ENCODE measurements at regions not wholly inside any gene's neighbourhood (a gene's known extent, or its start where the extent isn't known, plus 50 kb on each side); places are given as distances from the start of the nearest gene placed in this dataset.
"Not testable (repeated sequence)": the region's sequence is repeated elsewhere in the genome, so short reads cannot be mapped to it uniquely, and the experiment has no call there.

- TF ChIP-seq EZH2 (IDR thresholded peaks at IDR 0.05; ENCODE audit: insufficient read depth, low read length): no peak
- no peaks in the 10 kb centered on the region for H3K36me3 ChIP-seq (ENCODE audit: insufficient read depth, low read length)
- no peak overlapping the region for H3K9ac ChIP-seq (ENCODE audit: low read length)
- Mint-ChIP-seq H3K4me3 (ENCODE audit: unreplicated experiment) (no peak overlapping the region), H3K9me3 (ENCODE audit: unreplicated experiment) (no peaks in the 10 kb centered on the region), H3K36me3 (ENCODE audit: low read depth, unreplicated experiment) (no peaks in the 10 kb centered on the region), H3K27me3 (ENCODE audit: low read depth, unreplicated experiment) (no peaks in the 10 kb centered on the region), H3K4me1 (ENCODE audit: low read depth, unreplicated experiment) (no peaks in the 10 kb centered on the region), H3K27ac (ENCODE audit: unreplicated experiment) (no peak overlapping the region)
- FAIRE-seq (no peak), DNase-seq (ENCODE audit: low read depth) (no peak)
- H3K4me1 ChIP-seq (ENCODE audit: insufficient read depth, low read length): no peaks in the 10 kb centered on the region
- H3K27me3 ChIP-seq (ENCODE audit: insufficient read depth, low read length): no peaks in the 10 kb centered on the region
- H4K20me1 ChIP-seq (ENCODE audit: insufficient read depth, low read length): no peaks in the 10 kb centered on the region
- H3K4me2 ChIP-seq (ENCODE audit: low read length): no peak overlapping the region
- no peak overlapping the region for H3K4me3 ChIP-seq (ENCODE audit: insufficient read depth, low read depth, low read length)
- no peaks in the 10 kb centered on the region for H3K79me2 ChIP-seq (ENCODE audit: insufficient read depth, low read length)
- no peak overlapping the region for H2AFZ ChIP-seq (ENCODE audit: low read depth, low read length)
- H3K27ac ChIP-seq (ENCODE audit: low read depth, low read length): no peak overlapping the region
- H3K9me3 ChIP-seq (ENCODE audit: insufficient read depth, low read depth, low read length): no peaks in the 10 kb centered on the region
Observed at GRCh38 chr4:71882113-71882841, 98.4 kb upstream of the GC start.

GRCh38 chr4:71900366-71900765 is 116.5 kb upstream of the GC start:
- H3K27ac Mint-ChIP-seq (ENCODE audit: unreplicated experiment); H3K4me3 ChIP-seq (ENCODE audit: insufficient read depth, low read depth, low read length); H3K27me3 Mint-ChIP-seq (ENCODE audit: low read depth, unreplicated experiment); H3K36me3 ChIP-seq (ENCODE audit: insufficient read depth, low read length); FAIRE-seq; DNase-seq (ENCODE audit: low read depth); H3K4me2 ChIP-seq (ENCODE audit: low read length); H4K20me1 ChIP-seq (ENCODE audit: insufficient read depth, low read length); H3K9me3 Mint-ChIP-seq (ENCODE audit: unreplicated experiment); H3K9me3 ChIP-seq (ENCODE audit: insufficient read depth, low read depth, low read length); H3K36me3 Mint-ChIP-seq (ENCODE audit: low read depth, unreplicated experiment); H3K79me2 ChIP-seq (ENCODE audit: insufficient read depth, low read length); H3K27me3 ChIP-seq (ENCODE audit: insufficient read depth, low read length); H3K9ac ChIP-seq (ENCODE audit: low read length); H3K4me1 Mint-ChIP-seq (ENCODE audit: low read depth, unreplicated experiment); H2AFZ ChIP-seq (ENCODE audit: low read depth, low read length); H3K4me1 ChIP-seq (ENCODE audit: insufficient read depth, low read length); H3K4me3 Mint-ChIP-seq (ENCODE audit: unreplicated experiment); H3K27ac ChIP-seq (ENCODE audit: low read depth, low read length): not testable (repeated sequence)

GRCh38 chr4:71905594-71905993 is 121.7 kb upstream of the GC start:
- H3K9me3 Mint-ChIP-seq (ENCODE audit: unreplicated experiment); H3K4me1 ChIP-seq (ENCODE audit: insufficient read depth, low read length); H3K27me3 ChIP-seq (ENCODE audit: insufficient read depth, low read length); DNase-seq (ENCODE audit: low read depth); H4K20me1 ChIP-seq (ENCODE audit: insufficient read depth, low read length); H3K27ac Mint-ChIP-seq (ENCODE audit: unreplicated experiment); H3K4me3 Mint-ChIP-seq (ENCODE audit: unreplicated experiment); H3K4me3 ChIP-seq (ENCODE audit: insufficient read depth, low read depth, low read length); H3K9ac ChIP-seq (ENCODE audit: low read length); FAIRE-seq; H3K27ac ChIP-seq (ENCODE audit: low read depth, low read length); H3K4me1 Mint-ChIP-seq (ENCODE audit: low read depth, unreplicated experiment); H2AFZ ChIP-seq (ENCODE audit: low read depth, low read length); H3K79me2 ChIP-seq (ENCODE audit: insufficient read depth, low read length); H3K36me3 Mint-ChIP-seq (ENCODE audit: low read depth, unreplicated experiment); H3K9me3 ChIP-seq (ENCODE audit: insufficient read depth, low read depth, low read length); H3K4me2 ChIP-seq (ENCODE audit: low read length); H3K36me3 ChIP-seq (ENCODE audit: insufficient read depth, low read length); H3K27me3 Mint-ChIP-seq (ENCODE audit: low read depth, unreplicated experiment): not testable (repeated sequence)

DNA sequence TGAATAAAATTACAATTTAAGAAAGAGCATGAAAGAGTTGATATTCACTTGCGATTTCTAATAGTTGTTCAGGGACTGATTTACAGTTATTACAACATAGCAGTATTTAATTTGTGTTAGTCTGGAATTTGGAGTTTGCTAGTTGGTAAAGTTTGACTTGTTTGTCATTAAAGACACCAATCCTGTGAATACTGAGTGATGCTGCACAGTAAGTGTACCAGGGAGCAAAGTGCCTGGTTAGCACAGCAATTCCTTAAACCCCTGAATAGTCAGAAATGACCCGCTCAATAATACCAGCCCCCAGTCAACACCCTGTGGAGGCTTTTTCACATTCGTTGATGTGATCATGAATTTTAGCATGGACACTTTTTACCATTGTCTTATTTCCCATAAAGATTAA is 122.2 kb upstream of the GC start:
- DNase-seq (ENCODE audit: low read depth): no peak
- Histone ChIP-seq H3K4me3 (ENCODE audit: insufficient read depth, low read depth, low read length) (no peak overlapping the region), H2AFZ (ENCODE audit: low read depth, low read length) (no peak overlapping the region), H3K9ac (ENCODE audit: low read length) (no peak overlapping the region), H3K9me3 (ENCODE audit: insufficient read depth, low read depth, low read length) (no peaks in the 10 kb centered on the region), H3K4me1 (ENCODE audit: insufficient read depth, low read length) (no peaks in the 10 kb centered on the region), H3K4me2 (ENCODE audit: low read length) (no peak overlapping the region), H3K79me2 (ENCODE audit: insufficient read depth, low read length) (no peaks in the 10 kb centered on the region), H4K20me1 (ENCODE audit: insufficient read depth, low read length) (no peaks in the 10 kb centered on the region), H3K27ac (ENCODE audit: low read depth, low read length) (no peak overlapping the region), H3K27me3 (ENCODE audit: insufficient read depth, low read length) (no peaks in the 10 kb centered on the region), H3K36me3 (ENCODE audit: insufficient read depth, low read length) (no peaks in the 10 kb centered on the region)
- TF ChIP-seq EZH2 (IDR thresholded peaks at IDR 0.05; ENCODE audit: insufficient read depth, low read length) (no peak), CTCF (IDR thresholded peaks at IDR 0.05; ENCODE audit: insufficient read depth, low read depth, low read length) (no peak)
- Mint-ChIP-seq H3K4me3 (ENCODE audit: unreplicated experiment) (no peak overlapping the region), H3K36me3 (ENCODE audit: low read depth, unreplicated experiment) (no peaks in the 10 kb centered on the region), H3K9me3 (ENCODE audit: unreplicated experiment) (peaks cover 10% of the 10 kb centered on the region), H3K27me3 (ENCODE audit: low read depth, unreplicated experiment) (no peaks in the 10 kb centered on the region), H3K27ac (ENCODE audit: unreplicated experiment) (no peak overlapping the region), H3K4me1 (ENCODE audit: low read depth, unreplicated experiment) (no peaks in the 10 kb centered on the region)
- FAIRE-seq: no peak

Data from astrocyte (in vitro differentiated cells and primary cell).